HG03064 (cell line): ENCODE measurements at regions not wholly inside any gene's neighbourhood (a gene's known extent, or its start where the extent isn't known, plus 50 kb on each side); places are given as distances from the start of the nearest gene placed in this dataset.

Experiments
- ATAC-seq: cut with Tn5 transposase; IDR thresholded peaks from one replicate; pipeline ENCODE4 v1.9.1; 2021; ENCODE audit warnings: low read depth; ENCODE audit not compliant: unreplicated experiment

- no peak for ATAC-seq
Observed at GRCh38 chr15:95994418-95994817, 336.1 kb upstream of the NR2F2 start.

DNA sequence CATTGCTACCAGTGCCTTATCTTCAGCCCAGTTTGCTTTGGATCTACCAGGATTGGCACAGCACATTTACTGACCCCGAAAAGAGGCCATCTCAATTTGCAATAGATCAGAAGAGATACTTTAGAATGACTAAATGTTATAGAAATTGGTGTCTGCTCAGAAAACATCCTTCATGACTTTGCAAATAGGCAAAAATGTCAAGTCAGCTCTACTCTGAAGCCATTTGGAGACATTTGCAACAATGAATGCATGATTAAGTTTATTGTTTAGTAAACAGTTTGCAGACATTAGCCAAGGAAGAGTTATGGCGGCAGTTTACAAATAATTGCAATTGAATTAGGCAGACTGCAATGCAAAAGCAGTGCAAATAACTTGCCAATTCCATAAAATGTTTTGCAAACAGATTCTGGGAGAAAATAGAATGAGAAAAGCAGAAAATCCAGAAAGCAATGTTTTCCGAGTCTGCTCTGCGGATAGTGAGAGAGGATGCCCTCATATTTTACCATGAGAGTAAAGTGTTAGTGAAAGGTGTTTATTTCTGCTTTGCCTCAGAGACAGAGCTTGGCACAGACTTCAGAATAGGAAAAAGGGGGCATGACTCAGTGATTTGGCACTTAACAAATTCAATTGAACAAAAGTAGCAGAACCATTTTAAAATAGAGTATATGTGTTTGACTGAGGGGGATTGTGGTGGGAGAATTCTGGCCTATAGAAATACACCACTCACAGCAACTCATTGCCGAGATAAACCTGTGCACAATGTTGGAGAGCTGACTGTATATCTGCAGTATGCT is 334.9 kb upstream of the NR2F2 start:
- ATAC-seq: no peak

DNA sequence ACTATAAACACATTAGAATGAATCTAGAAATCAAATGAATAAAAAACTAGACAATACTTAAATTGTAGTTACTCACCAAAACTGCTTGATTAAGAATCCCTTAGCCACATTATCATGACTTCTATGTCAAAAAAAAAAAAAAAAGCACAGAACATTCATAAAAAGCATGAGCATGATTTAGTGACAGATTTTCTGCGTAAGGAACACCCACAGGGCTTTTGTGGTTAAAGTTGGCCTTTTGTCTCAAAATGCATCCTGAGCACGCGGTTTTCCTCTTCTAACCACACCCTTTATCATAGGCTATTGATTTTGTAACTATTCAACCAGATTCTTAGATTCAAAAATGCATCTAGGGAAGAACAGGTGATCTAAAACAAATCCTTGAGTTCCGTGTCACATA is 334.0 kb upstream of the NR2F2 start:
- no peak for ATAC-seq

- no peak for ATAC-seq
Observed at GRCh38 chr15:95998935-95999334, 331.6 kb upstream of the NR2F2 start.

DNA sequence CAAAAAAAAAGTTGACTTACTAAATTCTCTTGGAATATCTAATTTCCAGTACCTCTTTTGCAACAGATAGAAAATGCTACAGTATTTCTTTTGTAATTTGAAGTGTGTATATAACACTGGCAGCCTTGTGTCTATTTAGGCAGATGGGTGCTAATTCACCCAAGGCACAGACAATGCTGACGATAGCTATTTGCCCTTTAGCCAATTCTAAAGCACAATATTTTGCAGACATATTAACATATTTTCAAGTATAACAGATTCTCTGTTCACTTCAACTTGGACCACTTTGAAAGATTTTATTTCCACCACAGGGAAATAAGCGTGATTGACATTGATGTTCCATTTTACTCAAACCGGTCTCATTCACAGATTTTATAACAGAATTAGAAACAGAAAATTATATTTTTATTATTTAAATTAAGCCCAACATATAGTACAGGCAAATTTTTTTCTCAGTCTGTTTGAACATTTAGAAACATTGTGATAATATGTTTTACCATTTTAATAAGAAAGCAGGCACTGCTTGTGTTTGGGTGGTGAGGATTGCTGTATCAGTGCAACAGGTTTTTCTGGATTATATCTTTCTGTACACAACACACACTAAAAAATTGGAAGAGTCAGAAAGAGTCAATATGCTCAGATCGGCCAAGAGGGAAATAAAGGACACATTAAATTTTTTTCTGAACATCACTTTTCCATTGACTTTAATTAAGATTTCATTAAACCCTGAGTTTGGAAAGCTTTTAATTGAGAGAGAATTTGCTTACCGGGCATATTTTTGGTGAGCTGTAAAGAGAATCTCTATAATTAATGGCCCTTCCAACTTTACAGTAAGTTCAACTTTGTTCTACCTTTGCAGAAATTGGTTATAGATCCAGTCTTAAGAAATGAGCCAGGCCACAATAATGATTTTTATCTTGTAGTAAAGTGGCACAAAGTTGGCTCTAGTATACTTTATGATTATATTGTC is 327.3 kb upstream of the NR2F2 start:
- ATAC-seq: no peak

DNA sequence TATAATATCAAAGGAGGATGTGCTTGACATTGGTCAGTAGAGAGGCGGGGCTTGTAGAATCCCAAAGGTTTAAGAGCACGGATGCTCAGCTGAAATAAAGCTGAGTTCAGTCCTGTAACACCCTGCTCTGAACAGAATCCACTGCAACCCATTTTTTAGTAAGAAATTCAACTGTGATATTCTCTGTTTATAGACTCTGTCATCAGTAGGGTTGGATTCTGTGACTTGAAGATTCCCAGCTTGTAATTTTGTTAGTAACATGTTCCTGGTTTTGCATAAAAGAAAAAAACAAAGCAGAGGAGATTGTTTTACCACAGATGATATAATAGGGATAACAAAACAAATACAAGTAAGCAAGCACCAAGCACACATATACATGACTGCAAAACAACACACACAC is 324.6 kb upstream of the NR2F2 start:
- ATAC-seq: no peak

DNA sequence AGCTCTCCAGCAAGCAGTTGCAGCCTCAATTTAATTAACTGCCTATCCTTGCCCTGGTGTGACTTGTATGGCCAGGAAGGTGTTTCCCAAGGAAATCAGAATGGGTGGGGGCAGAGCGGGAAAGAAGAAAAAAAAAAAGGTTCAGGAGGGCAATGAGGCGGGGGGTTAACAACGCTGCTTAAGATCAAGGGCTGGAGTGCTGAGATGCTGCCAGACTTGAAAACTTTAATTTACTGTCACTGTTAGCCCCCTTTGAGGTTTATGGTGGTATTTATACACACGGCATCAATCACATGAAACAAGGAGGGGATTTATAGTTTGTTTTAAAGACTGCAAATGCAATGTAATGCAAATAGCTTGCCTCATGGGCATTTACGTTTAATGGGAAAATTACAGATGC is 319.4 kb upstream of the NR2F2 start:
- ATAC-seq: no peak

DNA sequence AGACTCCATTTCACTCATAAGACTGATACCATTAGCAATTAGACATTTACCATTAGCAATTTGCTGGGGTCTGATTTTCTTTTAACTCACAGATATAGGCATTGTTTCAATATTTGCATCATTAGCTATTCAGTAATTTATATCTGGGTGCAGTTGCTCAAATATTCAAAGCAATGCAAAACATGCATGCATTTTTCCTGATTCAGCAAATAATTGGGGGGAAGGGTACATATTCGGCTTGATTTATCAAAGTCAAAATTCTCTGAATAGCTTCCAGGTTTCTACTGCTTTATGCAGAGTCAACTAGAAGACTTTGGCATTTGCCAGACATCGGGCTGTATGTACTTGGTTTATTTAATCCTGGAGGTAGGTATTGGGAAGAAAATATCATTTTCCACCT is 315.6 kb upstream of the NR2F2 start:
- no peak for ATAC-seq

DNA sequence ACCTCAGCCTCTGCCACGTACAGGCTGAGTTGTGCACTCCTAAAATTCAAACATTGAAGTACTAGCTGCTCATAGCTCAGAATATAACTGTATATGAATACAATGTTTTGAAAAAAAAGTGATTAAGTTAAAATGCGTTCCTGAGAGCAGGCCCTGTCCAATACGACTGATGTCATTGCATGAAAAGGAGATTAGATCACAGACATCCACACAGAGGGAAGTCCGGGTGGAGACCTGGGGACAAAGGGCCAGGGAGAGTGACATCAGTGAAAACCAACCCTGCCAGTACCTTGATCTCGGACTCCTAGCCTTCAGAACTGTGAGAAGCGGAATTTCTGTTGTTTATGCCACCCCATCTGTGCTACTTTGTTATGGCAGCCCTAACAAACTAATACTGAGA is 311.4 kb upstream of the NR2F2 start:
- ATAC-seq: no peak

DNA sequence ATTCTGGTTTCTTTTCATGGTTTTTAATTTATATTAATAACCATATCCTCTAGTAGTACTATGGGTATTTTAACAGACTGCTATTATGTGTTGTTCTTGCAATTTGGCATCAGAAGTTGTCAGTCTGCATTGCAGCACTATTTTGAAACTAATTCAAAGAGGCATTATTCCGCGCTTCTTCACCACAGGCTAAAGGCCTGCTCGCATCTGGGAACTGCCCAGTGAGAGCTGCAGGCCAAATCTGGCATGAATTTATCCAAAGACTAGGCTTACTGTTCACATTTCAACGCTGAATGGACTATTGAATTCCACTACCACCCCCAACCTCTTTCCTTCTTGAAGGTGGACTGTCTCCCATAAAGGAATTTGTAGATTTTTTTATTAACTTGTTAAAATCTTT is 310.4 kb upstream of the NR2F2 start:
- no peak for ATAC-seq

DNA sequence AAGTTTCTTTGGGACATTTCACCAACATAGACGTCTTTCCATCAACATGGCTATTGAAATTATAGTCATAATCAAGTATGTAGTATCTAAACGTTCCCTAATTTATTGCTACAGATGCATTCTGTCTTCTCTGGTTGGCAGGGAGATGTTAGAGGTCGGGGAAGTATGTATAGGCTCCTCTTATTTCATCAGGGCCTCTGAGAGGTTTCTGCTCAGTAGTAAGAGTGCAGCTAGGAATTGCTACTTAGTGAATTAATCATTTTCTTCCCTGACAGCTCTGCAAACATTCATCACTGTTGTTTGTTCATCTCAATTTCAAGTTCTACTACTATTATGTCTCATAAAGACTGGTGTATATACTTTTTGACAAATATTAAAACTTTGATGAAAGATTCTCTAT is 309.7 kb upstream of the NR2F2 start:
- no peak for ATAC-seq

GRCh38 chr15:96023081-96023480 is 307.4 kb upstream of the NR2F2 start:
- ATAC-seq: no peak

DNA sequence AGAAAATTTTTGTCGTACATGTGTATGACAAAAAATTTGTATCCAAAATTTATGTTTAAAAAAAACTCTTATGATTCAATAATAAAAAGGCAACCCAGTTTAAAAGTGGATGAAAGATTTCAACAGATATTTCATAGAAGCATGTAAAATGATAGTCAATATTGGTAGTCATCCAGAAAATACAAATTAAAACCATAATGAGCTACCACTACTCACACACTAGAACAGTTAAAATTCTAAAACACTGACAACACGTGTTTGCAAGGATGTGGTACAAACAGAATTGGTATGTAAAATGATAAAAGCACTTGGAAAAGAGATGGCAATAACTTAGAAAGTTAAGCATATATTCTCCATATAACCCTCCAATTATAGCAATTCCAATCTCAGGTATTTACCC is 303.0 kb upstream of the NR2F2 start:
- no peak for ATAC-seq

DNA sequence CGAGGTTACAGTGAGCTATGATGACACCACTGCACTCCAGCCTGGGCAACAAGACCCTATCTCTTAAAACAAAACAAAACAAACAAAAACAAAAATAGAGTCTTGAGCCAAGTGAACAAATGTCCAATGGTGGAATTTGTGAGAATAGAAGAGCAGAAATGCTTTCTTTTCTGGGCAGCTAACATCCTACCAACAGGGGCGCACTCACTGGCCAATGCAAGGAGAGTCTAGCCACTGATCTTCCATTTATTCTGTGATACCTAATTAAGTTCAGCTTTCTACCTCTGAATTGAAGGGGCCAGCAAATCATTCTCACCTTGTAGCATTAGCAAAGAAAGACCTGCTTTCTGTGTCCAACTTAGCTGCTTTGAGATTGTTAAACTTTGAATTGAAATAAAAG is 301.9 kb upstream of the NR2F2 start:
- no peak for ATAC-seq

DNA sequence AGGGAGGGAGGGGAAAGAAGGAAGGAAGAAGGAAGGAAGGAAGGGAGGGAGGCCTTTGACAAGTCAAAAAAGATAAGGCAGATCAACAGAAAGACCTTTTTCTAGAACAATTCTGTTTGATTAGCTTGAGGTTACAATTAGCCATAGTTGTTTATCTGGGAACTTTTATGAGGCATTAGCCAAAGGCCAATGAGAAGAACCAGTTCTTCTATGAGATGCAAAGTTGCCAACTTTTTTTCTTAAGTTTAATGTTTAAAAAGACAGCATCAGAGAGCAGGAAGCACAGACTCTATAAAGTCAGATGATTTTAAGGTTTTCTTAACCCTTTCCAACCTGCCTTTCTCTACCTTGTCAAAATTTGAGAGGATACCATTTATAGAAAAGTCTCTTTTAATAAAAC is 301.3 kb upstream of the NR2F2 start:
- no peak for ATAC-seq

DNA sequence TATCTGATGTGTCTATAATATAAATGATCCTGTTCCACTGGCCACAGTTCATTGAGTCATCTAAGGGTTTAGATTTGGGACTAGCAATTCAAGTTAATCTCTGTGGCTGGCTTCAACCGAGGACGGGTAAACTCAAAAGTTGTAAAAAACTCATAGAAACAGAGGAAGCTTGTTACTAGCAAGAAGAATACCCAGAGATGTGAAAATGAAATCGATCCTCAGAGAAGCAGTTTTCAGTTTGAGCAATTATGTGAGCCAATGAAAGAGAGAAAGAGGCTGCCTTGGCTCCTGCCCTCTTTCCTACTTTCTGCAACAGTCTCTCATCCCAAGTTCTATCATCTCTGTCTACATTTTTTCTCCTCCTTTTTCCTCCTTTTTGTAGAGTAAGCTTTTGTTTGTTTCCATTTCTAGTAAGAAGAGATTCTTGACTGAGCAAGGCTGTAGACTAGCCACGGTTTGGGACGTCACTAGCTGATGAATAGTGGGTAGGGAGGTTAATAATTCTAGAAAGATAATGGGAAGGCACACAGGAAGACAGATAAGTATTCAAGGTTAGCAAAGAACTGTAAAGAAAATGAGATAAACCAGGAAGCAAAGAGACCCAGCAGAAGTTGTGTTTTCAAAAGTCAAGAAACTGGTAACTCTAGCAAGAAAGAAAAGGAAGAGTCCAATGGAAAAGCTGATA is 298.9 kb upstream of the NR2F2 start:
- ATAC-seq: no peak

- no peak for ATAC-seq
Observed at GRCh38 chr15:96035091-96035490, 295.4 kb upstream of the NR2F2 start.

GRCh38 chr15:96035635-96036034 is 294.9 kb upstream of the NR2F2 start:
- ATAC-seq: no peak

DNA sequence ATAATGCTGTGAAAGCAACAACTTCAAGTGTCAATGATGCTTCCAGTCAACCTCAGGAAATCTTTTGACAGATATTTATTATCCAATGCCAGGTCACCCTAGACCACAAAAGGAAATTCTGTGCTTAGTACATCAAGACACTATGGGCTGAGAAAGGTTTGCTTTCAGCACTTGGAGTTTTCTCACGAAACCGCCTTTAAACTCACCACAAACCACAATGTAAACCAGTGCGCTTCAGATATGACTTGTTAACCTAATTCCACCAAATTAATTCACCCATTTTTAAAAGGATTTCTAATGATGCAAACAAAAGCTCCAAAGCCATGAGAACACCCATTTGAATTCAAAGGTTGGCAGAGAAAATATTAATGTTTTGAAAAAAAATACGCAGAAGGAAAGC is 292.9 kb upstream of the NR2F2 start:
- peak; percentile 47 for ATAC-seq

- ATAC-seq: no peak
Observed at GRCh38 chr15:96038131-96038530, 292.4 kb upstream of the NR2F2 start.

GRCh38 chr15:96038650-96039049 is 291.9 kb upstream of the NR2F2 start:
- ATAC-seq: no peak
